HG02938 (cell line): ENCODE measurements at regions not wholly inside any gene's neighbourhood (a gene's known extent, or its start where the extent isn't known, plus 50 kb on each side); places are given as distances from the start of the nearest gene placed in this dataset.

Source experiments
- ATAC-seq: cut with Tn5 transposase; IDR thresholded peaks from one replicate; pipeline ENCODE4 v1.9.1; 2021; ENCODE audit warnings: mild to moderate bottlenecking, moderate library complexity; ENCODE audit not compliant: unreplicated experiment

GRCh38 chr1:99566290-99567021, 79.5 kb upstream of the PALMD start:
- no peak for ATAC-seq

DNA sequence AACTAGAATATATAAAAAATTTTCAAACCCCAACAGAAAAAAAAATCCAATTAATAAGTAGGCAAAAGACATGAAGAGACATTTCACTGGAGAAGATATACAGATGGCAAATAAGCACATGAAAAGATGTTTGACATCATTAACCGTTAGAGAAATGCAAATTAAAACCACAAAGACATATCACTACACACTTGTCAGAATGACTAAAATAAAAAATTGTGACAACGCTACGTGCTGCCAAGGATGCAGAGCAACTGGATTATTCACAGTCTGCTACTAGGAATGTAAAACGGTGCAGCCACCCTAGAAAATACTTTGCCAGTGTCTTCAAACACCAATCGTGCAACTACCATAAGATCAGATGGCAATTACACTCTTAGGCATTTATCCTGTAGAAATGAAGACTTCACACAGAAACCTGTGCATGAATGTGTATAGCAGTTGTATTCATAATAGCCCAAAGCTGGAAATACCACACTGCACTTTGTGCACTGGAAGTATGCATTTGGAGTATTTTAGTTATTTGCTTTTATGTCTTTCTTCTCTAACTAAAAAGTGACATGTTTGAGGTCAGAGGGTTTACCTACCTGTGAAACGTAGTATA, 75.3 kb upstream of the PALMD start:
- ATAC-seq, result no peak

DNA sequence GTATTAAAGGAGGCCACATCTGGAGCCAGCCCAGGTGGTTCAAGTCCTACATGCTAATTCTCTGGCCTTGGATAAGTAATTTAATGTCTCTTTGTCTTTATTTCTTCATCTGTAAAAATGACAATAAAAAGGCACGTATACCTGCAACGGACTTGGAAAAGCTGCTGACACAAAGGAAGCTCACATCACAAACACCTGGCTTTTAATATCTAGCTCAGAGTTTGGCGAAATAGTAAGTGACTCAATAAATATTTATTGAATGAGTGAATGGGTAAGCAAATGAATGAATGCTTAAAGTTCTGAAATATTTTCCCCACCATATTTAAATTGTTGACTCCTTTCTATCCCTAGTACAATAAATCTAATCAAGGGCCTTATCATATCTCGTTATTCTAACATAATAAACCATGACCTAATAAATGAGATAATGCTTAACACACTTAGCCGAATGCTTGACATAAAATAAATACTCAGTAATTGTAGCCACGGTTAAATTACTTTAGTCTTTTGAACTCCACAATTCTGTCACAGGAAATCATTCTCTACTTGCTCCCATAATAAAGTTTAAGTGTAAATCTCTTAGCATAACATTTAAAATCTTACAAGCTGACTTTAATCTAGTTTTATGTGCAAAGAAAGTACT, 74.7 kb upstream of the PALMD start:
- ATAC-seq, result no peak

DNA sequence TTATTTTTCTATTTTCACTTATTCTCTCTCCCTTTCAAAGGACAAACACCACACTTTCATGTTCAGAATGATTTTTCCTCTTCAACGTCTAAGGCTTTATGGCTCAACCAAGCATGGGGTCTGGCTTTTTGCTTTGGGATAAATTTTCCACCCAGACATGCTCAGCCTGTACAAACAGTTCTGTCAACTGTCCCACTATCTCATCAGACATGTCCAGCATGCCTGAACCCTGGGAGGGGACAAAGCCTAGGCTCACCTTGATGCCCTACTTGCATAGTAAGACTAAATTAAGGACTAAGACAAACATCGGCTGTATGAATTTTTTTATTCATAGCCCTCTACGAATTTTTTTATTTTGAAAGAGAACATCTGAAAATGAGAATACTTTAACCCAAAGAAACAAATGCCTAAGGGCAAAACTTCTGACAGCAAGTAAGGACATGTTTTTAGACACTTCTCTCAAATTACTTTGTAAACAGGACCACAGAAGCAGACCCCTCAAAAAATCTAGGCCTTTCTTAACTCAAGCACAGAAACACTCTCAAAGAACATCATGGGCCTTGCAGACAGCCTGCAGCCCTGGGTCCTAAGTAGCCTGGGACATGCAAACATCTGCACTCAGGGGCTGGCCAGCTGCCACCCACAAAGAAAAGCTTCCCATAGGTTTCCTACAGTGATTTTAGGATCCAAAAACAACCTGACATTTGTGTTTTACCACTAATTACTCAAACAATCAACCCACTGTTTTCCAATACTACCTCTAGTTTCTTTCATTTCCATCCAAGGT, 72.3 kb upstream of the PALMD start:
- no peak for ATAC-seq

DNA sequence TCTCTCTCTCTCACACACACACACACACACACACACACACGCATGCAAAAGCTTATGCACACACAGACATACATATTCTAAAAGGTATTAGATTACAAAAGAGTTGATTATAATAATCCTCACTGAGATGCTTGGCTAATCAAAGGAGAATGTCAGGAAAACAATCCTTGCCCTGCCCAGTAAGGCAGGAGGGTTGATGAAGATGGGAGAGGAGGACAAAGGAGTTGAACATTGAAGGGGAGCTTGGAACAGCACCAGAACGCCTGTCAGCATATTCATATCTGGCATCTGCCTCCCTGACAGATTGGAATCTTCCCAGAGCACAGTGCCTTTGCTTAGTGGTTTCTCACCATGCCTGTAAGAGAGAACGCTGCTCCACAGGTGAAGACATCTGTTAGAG, 68.6 kb upstream of the PALMD start:
- no peak for ATAC-seq

- ATAC-seq, result no peak
Observed at GRCh38 chr1:99579691-99580172, 66.2 kb upstream of the PALMD start.

- ATAC-seq, result no peak
Observed at GRCh38 chr1:99580451-99580850, 65.5 kb upstream of the PALMD start.

DNA sequence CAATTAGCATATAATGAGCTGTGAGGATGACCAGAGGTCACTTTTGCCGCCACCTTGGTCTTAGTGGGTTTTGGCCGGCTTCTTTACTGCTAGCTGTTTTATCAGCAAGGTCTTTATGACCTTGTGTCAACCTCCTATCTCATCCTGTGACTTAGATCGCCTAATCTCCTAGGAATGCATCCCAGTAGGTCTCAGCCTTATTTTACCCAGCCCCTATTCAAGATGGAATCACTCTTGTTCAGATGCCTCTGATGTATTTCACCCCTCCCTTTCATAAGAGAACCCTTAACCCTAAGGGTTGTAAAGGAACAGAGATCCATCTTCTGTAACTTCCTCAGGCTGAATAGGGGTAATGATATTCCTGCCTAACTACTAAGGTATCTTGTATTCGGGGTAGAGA, 58.9 kb upstream of the PALMD start:
- no peak for ATAC-seq

DNA sequence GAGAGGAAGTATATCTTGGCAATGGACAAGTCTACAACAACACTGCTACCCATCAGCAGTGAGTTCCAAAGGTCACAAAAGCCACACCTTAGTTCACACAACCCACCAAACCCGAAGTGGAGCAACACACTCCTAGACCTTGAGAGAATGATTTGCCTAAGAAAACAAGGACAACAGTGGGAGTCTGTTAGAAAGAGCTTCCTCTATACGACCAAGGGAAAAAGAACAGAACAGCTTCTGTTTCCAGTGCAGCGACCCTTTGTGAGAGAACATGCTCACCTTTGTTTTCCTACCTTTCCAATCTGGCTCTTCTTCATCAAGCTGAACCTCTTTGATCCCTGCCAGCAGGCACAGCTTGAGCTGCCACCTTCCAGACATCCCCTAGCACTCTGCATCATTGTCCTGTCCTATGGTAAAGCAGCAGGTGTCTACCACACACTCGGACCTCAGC, 56.7 kb upstream of the PALMD start:
- ATAC-seq, result no peak

DNA sequence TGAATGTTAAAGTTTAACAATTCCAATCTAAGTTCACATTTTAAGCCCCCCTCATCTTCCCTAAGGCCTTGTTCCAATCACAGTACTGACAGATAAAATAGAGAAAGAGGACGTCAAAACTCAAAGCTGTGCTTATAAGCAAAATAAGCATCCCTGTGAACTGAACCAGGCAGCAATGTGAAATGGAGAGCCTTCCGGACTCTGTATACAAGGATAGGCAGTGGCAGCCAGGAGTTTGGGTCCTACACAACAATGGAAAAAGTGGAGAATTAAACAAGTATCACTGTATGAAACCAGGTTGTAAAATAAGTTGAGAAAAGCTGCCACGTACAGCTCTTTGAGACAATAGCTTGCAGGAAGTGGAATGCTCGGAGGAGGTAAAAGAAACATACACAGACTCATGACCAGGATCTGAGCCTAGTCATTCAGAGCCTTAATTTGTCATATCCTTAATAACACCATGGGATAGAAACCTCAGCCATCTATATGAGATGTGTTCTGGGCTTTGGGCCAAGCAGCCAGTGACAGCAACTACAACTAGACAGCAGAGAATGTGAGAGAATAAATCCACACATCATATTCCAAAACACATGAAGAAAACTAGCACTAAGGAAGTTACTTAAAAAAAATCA, 55.2 kb upstream of the PALMD start:
- ATAC-seq, result no peak

GRCh38 chr1:99591886-99592285, 54.0 kb upstream of the PALMD start:
- ATAC-seq, result no peak

GRCh38 chr1:99594205-99594604, 51.7 kb upstream of the PALMD start:
- no peak for ATAC-seq

DNA sequence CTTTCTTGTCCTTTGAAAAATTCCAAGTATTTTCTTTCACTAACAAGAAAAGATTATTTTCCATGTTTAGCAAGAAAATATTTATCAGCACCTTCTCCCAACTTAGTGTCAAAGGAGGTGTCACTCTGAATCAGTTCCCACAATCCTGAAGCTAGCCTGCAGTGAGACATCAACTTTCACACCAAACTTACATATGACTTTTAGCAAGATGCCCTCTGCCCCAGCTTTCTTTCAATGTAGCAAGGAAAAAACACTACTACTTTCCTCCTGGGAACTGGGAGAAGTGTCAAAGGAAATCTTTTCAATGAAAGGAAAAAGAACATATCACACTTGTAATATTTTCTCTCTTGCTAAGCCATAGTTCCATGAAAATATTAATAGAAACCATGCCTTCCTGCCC, 50.9 kb upstream of the PALMD start:
- no peak for ATAC-seq

GRCh38 chr1:99595441-99595840, 50.5 kb upstream of the PALMD start:
- ATAC-seq, result no peak
